ENCODE measurements at regions not wholly inside any gene's neighbourhood (a gene's known extent, or its start where the extent isn't known, plus 50 kb on each side); places are given as distances from the start of the nearest gene placed in this dataset.
"Not testable (repeated sequence)": the region's sequence is repeated elsewhere in the genome, so short reads cannot be mapped to it uniquely, and the experiment has no call there.

DNA sequence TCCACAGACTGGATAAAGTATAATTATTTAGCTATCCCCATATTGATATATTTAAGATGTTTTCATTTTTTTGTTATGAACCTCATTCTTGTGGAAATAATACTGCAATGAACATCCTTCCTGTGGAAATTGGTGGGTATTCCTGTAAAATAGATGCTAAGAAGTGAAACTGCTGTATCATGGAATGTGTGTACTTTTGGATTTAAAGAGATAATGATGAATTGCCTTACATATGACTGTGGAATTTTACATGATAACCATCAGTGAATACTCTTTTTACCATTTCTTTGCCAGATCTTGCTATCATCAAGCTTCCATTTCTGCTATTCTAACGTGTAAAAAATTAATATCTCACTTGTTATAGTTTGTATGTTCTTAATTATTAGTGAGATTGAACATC is 847.9 kb downstream of the EFNA5 start:
- DNase-seq (ENCODE audit: low read depth in 2 of 2) = no peak

DNA sequence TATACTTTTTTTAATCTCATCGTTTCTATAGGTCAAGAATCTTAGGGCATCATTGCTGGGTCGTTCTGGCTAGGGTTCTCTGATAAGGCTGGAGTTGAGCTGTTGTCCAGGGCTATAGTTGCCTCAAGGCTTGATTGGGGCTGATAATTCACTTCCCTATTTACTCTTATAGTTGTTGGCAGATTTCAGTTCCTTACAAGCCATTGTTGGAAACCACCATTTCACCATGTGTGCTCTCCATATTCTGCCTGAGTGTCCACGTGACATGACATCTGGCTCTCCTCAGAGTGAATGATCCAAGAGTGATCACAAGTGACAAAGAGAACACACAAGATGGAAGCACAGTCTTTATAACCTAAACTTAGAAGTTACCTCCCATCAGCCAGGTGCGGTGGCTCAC is 852.2 kb downstream of the EFNA5 start:
- no peak for DNase-seq (ENCODE audit: low read depth in 2 of 2)

DNA sequence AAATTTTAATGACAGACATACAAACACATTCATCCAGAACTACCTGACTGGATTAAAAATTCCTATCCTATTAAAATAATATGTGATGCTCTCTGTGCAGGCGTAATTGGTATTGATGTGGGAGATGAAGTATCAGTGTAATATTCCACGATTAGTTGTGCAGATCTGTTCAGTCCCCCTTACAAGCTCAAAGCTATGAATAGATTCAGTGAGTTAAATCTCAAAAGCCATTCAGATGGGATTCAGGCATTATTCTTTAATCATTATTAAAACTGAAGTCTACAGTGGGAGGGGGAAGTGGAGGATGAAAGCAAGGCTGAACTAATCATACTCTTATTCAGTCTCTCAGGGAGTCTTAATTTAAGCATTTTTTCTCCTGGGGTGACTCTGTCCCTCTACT is 855.8 kb downstream of the EFNA5 start:
- DNase-seq (ENCODE audit: low read depth in 2 of 2) = no peak

DNA sequence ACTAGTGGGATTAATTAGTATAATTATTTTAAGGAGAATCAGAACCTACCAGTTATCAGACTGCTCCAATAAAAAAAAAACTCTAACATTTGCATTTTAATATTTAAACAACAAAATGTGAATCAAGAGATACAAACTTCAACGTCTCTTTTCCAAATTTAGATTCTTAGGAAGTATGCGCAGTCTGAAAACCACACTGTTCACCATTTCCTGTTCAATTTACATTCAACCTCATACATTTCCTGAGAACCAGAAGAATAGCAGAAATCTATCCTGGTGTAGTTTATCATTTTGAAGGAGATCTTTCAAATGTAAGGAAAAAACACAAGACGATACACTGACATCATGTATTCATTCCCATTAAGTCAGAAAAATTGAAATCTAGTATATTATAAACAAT is 869.2 kb downstream of the EFNA5 start:
- no peak for DNase-seq (ENCODE audit: low read depth in 2 of 2)

DNA sequence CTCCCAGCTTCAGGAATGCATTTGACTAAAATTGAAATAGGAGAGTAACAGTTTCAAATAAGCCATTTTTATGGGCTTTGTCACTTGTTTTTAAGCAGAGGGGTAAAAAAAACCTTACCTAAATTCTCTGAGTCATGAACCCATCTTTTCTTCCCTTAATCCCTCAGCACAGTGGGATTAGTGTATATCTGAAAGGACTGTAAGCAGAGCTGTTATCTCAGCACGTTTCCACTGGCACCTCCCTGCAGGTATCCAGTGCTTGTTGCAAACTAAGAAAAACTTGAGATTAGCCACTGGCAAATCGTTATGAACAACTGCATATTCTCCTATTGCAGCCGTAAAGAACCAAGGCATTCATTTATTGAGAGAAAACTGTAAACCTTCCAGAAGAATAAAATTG is 872.7 kb downstream of the EFNA5 start:
- DNase-seq (ENCODE audit: low read depth in 2 of 2) = no peak

DNA sequence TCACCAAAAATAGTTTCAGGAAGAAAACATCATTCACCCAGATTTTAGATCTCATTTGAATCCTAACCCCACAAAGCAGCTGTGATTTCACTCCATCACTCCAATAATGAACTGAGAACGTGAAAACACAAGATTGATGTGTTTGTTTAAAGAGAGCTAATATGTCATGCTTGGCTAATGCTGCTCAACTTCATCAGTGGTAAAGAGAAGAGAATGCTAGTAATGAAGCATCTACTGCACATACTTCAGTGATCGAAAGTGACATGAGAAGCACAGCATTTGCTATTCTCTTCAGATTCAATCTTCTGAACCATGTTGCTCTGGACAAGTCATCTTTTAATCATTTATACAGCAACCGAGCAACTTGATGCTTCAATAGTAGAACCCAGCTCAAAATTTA is 874.7 kb downstream of the EFNA5 start:
- no peak for DNase-seq (ENCODE audit: low read depth in 2 of 2)

DNA sequence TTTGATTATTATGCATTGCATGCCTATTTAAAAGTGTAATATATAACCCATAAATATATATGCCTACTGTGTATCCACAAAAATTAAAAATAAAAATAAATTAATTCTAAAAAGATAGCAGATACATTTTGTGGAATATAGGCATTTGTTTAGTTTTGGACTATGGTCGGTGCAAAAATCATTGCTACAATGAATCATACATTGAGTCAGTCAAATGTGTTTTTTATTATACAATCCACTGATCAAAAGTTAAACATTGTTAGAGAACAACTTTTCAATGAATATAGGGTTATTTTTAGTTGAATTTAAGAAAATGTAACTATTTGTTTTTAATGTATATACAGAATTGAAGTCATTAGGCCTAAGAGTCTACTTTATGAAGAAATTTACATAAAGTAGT is 885.9 kb downstream of the EFNA5 start:
- DNase-seq (ENCODE audit: low read depth in 2 of 2) = no peak

DNA sequence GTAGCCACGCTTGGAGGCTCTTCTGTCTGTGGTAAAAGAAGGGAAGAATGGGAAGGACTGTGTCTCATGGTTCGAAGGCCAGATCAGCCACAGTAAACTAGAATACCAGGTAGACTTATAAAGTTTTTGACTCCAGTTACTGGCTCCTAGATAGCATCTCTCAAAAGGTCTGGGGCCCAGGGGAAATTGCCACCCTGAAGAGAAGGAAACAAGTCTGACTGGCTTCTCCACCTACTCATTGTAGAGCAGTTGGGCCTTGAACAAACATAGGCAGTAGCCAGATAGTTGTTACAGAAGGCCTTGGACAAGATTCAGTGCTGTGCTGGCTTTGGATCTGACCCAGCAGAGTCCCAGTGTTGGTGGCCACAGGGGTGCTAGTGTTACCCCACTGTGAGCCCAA is 890.4 kb downstream of the EFNA5 start:
- no peak for DNase-seq (ENCODE audit: low read depth in 2 of 2)

DNA sequence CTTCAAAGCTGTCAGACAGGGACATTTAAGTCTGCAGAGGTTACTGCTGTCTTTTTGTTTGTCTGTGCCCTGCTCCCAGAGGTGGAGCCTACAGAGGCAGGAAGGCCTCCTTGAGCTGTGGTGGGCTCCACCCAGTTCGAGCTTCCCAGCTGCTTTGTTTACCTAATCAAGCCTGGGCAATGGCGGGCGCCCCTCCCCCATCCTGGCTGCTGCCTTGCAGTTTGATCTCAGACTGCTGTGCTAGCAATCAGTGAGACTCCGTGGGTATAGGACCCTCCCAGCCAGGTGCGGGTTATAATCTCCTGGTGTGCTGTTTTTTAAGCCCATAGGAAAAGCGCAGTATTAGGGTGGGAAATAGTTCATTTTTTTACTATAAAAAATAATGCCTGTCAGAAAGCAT is 894.2 kb downstream of the EFNA5 start:
- not testable (repeated sequence) for DNase-seq (ENCODE audit: low read depth in 2 of 2)

DNA sequence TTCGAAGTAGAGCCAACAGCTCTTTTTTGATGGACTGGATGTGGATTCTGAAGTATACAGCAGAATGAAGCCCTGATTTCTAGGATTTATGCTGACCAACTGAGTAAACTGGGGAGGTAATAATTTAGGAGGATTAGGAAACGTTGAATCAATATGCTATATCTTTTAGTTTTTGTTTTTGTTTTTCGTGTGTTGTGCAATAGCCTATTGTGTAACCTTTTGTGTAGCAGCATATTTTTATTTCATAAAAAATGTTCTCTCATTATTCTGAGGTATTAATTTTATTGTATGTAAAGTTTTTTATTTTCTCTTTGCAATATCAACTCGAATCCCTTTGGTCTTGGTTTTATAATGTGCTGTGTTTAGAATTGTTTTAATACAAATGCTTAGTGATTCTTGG is 902.3 kb downstream of the EFNA5 start:
- no peak for DNase-seq (ENCODE audit: low read depth in 2 of 2)

DNA sequence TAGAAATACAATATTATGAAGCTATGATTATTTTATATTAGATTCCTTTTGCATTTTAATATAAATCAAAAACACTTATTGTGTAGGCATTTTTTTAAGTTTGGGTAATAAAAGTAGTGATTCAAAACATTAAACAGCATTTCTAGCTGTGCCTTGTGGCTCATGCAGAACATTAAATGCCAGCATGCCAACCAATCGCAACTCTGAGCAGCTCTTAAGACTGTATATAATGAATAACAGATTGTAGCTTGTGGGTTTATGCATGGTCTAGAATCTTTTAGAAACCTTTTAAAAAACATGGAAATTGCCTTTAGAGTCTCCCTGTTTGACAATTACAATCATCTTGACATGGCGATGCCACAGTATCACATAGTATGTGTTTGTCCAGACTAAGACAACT is 903.8 kb downstream of the EFNA5 start:
- DNase-seq (ENCODE audit: low read depth in 2 of 2) = no peak

DNA sequence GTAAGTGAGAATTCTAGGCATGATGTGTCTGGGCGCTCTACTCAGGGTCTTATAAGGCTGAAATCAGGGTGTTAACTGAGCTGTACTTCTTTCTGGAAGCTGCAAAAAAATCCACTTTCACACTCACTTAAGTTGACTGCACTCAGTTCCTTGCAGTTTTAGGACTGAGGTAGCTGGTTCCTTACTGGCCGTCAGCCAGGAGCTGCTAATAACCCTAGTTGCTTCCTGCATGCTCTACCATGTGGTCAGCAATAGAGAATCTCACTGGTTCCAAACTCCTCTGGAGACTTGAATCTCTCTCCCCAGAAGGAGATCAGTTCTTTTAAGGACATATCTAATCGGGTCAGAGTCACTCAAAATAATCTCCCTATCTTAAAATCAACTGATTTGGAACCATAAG is 911.2 kb downstream of the EFNA5 start:
- DNase-seq (ENCODE audit: low read depth in 2 of 2) = no peak

DNA sequence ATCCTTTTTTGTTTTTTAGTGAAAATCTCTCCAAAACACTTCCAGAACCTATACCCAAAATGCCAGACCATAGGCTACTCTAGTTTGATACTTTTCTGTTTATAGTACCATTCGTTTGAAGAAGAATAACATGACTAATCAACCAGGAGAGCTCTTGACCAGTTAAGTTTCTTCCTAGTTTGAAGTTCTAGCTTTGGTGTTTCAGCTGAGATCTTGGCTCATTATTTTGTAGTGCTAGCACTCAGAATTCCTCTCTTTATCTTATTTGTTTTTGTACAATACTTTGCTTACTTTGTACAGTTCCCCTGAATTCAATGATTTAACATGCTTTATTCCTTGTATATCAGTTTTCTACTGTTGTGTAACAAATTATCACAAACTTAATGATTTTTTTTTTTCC is 911.6 kb downstream of the EFNA5 start:
- no peak for DNase-seq (ENCODE audit: low read depth in 2 of 2)

DNA sequence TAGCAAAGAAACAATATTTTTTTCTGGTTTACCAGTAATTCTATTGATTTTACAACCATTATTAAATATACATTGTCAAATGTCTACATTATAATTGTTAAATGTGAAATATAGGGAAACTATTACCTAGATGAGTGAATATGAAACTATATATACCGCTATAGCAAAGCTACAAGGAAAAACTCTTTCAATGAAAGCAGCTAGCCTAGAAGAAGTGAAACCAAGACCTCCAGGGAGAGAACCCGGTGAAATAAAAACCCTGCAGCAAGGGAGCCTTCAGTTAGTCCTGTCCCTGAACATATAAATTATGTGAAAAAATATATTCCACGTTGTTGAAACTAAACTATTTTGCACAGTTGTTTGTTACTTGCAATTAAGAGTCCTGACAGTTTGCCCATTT is 913.1 kb downstream of the EFNA5 start:
- DNase-seq (ENCODE audit: low read depth in 2 of 2) = no peak

DNA sequence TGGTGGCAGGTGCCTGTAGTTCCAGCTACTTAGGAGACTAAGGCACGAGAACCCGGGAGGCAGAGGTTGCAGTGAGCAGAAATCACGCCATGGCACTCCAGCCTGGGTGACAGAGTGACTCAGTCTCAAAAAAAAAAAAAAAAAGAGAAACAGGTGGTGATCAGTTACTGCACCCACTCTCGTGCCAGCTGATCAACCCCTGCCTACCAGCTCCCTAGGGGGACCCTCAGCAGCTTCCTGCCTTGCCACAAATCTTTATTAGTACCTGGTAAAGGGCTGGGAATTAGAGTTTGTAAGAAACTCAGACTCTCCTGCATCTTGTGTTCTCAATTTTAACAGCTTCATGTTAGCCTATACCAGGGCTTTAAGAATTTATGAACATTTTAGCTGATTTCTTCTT is 914.9 kb downstream of the EFNA5 start:
- DNase-seq (ENCODE audit: low read depth in 2 of 2) = no peak

DNA sequence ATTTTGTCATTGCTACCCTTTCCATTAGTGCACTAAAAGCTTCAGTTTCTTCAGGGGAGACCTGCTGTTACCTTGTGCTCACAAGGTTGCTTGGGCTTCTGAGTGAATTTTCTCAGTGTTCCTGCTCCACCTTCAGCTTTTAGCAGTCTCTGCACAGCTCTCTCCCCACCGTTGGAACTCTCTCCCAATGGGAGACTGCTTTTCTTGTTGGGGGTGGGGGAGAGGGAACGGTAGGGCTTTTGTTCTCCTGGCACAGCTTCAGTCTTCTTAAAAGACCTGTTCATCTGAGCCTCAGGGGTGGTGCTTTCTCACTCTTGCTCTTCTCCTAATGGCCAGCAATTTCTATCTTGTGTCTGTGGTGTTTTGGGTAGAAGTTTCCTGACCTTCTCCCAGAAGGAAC is 915.7 kb downstream of the EFNA5 start:
- no peak for DNase-seq (ENCODE audit: low read depth in 2 of 2)

DNA sequence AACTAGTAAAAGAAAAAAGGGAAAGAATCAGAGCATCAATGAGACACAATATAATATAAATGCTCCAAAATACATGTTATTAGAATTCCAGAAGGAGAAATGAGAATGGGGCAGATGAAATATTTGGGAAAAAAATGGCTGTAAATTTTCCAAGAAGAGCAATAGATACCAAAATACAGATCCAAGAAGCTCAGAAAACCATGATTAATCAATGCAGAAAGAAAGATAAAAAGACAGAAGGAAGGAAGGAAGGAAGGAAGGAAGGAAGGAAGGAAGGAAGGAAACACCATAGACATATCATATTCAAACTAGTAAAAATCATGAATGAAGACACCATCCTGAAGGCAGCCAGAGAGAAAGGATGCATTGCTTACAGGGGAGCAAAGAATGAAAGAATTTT is 920.9 kb downstream of the EFNA5 start:
- DNase-seq (ENCODE audit: low read depth in 2 of 2) = no peak

DNA sequence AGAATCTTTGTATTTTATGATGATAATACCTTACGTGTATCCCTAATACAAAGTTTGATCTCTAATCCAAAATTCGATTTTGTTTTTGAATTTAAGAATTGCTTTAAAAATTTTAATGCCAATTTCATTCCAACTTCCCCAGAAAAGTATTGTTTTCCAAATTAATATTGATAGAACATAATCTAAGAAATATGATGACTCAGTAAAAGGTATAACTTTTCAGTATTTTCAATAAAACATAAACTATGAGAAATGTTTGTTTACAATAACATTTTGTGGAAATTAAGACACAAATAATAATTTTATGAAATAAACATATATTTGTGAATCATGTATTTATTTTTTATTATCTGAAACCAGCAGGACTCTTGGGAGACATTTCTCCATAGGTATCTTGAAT is 931.6 kb downstream of the EFNA5 start:
- no peak for DNase-seq (ENCODE audit: low read depth in 2 of 2)

DNA sequence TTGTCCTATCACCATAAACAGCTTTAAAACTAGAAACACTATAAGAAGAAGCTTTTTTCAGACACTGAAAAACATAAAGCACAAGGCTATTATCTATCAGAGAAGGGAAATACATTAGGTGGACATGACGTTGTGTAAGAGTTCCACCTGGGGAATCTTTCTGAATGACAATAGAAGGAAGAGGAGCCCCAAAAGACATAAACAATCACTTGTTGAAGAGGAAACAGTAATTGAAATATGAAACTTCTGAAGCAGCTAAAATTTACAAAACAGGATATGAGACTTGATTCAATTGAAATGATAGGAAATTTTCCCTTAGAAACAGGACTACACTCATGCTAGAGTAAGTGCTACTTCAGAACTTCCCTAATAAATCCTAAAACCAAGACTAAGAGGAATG is 933.6 kb downstream of the EFNA5 start:
- DNase-seq (ENCODE audit: low read depth in 2 of 2) = no peak

DNA sequence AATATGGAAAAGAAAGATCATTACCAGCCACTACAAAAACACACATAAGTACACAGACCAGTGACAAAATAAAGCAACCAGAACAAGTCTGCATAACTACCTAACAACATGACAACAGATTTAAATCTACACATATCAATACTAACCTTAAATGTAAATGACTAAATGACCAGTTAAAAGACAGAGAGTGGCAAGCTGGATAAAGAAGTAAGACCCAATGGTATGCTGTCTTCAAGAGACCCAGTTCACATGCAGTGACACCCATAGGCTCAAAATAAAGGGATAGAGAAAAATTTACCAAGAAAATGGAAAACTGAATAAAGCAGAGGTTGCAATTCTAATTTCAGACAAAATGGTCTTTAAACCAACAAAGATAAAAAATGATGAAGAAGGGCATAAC is 938.1 kb downstream of the EFNA5 start:
- no peak for DNase-seq (ENCODE audit: low read depth in 2 of 2)

DNA sequence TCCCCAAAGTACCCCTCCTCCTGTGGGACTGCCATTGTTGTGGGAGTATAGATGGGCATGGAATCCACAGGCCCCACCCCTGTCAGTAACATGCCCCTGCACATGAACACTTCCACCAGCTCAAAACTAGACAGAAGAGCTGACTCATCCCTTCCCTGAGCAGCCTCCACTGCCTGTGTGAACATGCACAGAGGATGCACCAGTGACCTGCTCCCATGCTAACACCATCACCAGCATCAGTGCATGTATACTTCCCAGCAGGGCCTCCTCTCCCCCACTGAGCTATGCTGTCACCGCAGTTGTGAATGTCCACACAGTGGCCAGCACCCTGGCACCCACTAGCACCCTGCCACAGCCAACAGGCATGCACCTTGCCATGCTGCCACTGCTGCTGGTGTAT is 939.8 kb downstream of the EFNA5 start:
- no peak for DNase-seq (ENCODE audit: low read depth in 2 of 2)

DNA sequence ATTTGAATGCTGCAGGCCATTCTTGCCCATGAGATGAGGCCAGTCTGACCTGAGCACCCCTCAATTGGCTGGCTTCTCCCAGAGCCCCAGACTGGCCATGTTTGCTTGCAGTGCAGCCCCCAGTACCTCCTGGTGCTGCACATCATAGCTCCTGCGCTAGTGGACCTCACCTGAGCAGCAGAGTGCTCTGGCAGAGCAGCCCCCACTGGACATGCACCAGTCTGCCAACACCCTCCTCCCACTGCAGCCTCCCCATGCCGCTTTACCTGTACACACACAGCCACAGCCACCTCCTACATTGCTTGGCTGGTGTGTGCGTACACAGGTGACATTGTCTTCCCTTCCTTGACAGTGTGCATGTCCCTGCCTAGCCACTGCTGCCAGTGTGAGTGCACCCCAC is 940.2 kb downstream of the EFNA5 start:
- DNase-seq (ENCODE audit: low read depth in 2 of 2) = no peak

DNA sequence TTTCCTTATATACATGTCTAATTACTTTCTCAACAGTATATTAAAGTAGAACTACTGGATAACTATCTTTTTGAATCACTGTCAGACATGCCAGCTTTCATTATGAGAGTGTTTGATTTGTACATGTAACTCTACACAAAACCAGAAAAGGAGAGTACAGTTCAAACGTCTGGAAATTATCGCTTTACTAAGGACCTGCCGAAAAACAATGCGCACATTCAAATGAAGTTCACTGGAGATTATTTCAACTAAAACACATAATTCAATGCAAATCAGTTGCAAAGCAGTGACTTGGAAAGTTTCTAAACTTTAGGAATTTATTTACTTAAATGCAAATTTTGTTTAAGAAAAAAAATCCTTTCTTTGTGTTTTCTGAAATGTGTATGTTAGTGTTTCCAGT is 942.5 kb downstream of the EFNA5 start:
- DNase-seq (ENCODE audit: low read depth in 2 of 2) = no peak

DNA sequence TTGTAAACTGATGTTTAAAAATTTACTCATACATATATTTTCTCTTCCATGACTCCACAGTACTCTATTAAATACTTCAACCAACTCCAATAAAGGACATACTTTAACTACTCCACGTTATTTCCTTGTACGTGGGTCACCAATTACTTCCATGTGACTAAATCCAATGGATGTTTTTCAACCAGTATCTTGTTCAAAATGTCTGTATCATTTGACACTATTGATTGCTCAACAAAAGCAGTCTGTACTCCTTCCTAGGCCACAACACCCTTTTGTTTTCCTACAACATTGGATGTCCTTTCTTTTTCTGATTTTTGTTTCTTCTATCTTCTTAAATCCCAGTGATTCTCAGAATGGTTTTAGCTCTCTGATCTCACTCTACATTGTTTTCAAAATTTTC is 943.7 kb downstream of the EFNA5 start:
- DNase-seq (ENCODE audit: low read depth in 2 of 2) = no peak

DNA sequence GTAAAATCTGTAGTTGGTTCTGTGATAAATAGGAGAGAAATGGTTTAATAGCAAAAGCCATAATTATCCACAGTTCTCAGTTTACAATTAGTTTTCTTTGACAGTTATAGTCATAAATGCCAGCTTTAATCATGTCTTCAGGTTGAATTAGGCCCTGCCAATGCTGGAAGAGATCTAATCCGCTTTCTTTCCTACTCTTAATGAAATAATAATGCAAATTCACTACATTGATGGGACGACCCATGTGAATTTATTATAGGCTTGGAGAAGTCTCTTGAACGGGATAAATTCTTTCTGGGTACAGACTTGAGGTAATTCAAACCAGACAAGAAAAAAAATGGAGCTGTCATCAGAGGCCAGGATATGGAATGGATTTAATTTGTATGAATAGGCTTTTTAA is 950.4 kb downstream of the EFNA5 start:
- no peak for DNase-seq (ENCODE audit: low read depth in 2 of 2)

All from stimulated activated CD4-positive, alpha-beta T cell treated with anti-CD3 and anti-CD28 coated beads, Interleukin-12 subunit alpha, Interleukin-12 subunit beta, amount 100 ng/mL, for 24 hours (primary cell).